GM18502 (cell line): ENCODE measurements at regions not wholly inside any gene's neighbourhood (a gene's known extent, or its start where the extent isn't known, plus 50 kb on each side); places are given as distances from the start of the nearest gene placed in this dataset.
"Not testable (repeated sequence)": the region's sequence is repeated elsewhere in the genome, so short reads cannot be mapped to it uniquely, and the experiment has no call there.

Experiments used
- ATAC-seq: cut with Tn5 transposase; IDR thresholded peaks from one replicate; pipeline ENCODE4 v1.9.1; 2021; ENCODE audit warnings: mild to moderate bottlenecking; ENCODE audit not compliant: unreplicated experiment, poor library complexity

- ATAC-seq: no peak
Measured at GRCh38 chr5:143898916-143899591, 87.1 kb downstream of the HMHB1 start.

- no peak for ATAC-seq
Measured at GRCh38 chr5:143908959-143909358, 97.0 kb downstream of the HMHB1 start.

- ATAC-seq: no peak
Measured at GRCh38 chr5:143913008-143913752, 101.2 kb downstream of the HMHB1 start.

GRCh38 chr5:143914756-143915155, 102.8 kb downstream of the HMHB1 start:
- no peak for ATAC-seq

- no peak for ATAC-seq
Measured at GRCh38 chr5:143916451-143916850, 104.5 kb downstream of the HMHB1 start.

- no peak for ATAC-seq
Measured at GRCh38 chr5:143918961-143919360, 107.0 kb downstream of the HMHB1 start.

- ATAC-seq: no peak
Measured at GRCh38 chr5:143920772-143921171, 108.8 kb downstream of the HMHB1 start.

GRCh38 chr5:143921525-143922311, 109.8 kb downstream of the HMHB1 start:
- no peak for ATAC-seq

- no peak for ATAC-seq
Measured at GRCh38 chr5:143922718-143923117, 110.8 kb downstream of the HMHB1 start.

GRCh38 chr5:143923634-143924266, 111.8 kb downstream of the HMHB1 start:
- ATAC-seq: peak; percentile 64

- no peak for ATAC-seq
Measured at GRCh38 chr5:143924311-143924978, 112.5 kb downstream of the HMHB1 start.

GRCh38 chr5:143924979-143925325, 113.0 kb downstream of the HMHB1 start:
- not testable (repeated sequence) for ATAC-seq

GRCh38 chr5:143929486-143929885, 117.5 kb downstream of the HMHB1 start:
- ATAC-seq: no peak

GRCh38 chr5:143930561-143930960, 118.6 kb downstream of the HMHB1 start:
- no peak for ATAC-seq

- ATAC-seq: no peak
Measured at GRCh38 chr5:143931476-143931875, 119.5 kb downstream of the HMHB1 start.

- no peak for ATAC-seq
Measured at GRCh38 chr5:143931986-143932385, 120.0 kb downstream of the HMHB1 start.

- no peak for ATAC-seq
Measured at GRCh38 chr5:143932584-143932983, 120.6 kb downstream of the HMHB1 start.

GRCh38 chr5:143933451-143933850, 121.5 kb downstream of the HMHB1 start:
- ATAC-seq: no peak

- ATAC-seq: no peak
Measured at GRCh38 chr5:143934821-143935220, 122.9 kb downstream of the HMHB1 start.

- ATAC-seq: no peak
Measured at GRCh38 chr5:143938230-143938629, 126.3 kb downstream of the HMHB1 start.
